ENCODE measurements at regions not wholly inside any gene's neighbourhood (a gene's known extent, or its start where the extent isn't known, plus 50 kb on each side); places are given as distances from the start of the nearest gene placed in this dataset.

DNA sequence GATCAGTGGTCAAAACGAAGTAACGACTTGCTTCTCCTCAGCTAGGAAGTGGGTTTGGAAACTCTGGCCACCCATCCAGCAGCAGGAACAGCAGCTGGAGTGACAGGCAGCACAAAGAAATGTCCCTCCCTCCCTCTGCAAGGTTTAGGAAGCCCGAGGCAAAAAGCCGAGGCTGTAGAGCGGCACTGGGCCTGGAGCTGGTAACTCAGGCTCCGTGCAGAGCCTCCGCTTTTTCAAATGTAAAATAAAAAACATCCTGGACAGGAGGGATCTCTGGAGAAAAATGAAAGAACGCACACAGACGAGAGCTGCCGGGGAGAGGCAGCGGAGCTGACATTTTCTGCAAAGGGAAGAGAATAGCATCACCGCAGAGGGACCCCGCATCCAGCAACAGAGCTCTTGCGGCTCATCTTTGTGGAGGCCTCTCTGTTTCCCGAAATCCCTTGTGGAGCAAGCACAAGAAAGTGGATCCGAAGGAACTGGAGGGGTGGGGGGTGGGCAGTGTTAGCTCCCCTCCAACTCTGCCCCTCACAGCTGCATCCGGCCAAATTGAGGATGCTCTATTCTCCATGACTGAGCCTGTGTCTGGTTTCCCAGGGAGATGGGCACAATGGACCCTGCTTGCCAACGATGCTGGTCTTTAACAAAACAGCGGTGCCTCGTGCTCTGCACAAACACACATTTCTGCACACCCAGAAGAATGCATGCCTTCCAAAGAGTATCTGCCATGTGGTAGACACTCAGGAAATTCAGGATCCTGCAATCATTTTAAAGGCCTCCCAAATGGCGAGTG is 335.5 kb upstream of the ZFHX3 start:
- H3K36me3 ChIP-seq (ENCODE audit: control insufficient read depth in 4 of 4, insufficient read depth in 4 of 4, low read length in 4 of 4), result no peaks in the 10 kb centered on the region
- DNase-seq (no peak), ATAC-seq (ENCODE audit: insufficient read depth, low FRiP score) (no peak)
- no peak overlapping the region for H3K4me3 ChIP-seq
- H3K9ac ChIP-seq (ENCODE audit: insufficient read depth in 1 of 2, low read length in 2 of 2), result no peak overlapping the region
- 84 to 85% methylated on average over 21 of the region's 21 CpGs for WGBS, 2 donors
- no peaks in the 10 kb centered on the region for H3K27me3 ChIP-seq (ENCODE audit: control insufficient read depth in 3 of 3, insufficient read depth in 3 of 3, low read length in 2 of 3)
- no peaks in the 10 kb centered on the region for H3K4me1 ChIP-seq (ENCODE audit: control insufficient read depth in 5 of 5, insufficient read depth in 5 of 5, low read length in 5 of 5)
- no peaks in the 10 kb centered on the region for H3K9me3 ChIP-seq (ENCODE audit: control insufficient read depth in 4 of 4, insufficient read depth in 3 of 4, low read length in 3 of 4)
- TF ChIP-seq, protein P1, sequence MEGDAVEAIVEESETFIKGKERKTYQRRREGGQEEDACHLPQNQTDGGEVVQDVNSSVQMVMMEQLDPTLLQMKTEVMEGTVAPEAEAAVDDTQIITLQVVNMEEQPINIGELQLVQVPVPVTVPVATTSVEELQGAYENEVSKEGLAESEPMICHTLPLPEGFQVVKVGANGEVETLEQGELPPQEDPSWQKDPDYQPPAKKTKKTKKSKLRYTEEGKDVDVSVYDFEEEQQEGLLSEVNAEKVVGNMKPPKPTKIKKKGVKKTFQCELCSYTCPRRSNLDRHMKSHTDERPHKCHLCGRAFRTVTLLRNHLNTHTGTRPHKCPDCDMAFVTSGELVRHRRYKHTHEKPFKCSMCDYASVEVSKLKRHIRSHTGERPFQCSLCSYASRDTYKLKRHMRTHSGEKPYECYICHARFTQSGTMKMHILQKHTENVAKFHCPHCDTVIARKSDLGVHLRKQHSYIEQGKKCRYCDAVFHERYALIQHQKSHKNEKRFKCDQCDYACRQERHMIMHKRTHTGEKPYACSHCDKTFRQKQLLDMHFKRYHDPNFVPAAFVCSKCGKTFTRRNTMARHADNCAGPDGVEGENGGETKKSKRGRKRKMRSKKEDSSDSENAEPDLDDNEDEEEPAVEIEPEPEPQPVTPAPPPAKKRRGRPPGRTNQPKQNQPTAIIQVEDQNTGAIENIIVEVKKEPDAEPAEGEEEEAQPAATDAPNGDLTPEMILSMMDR (IDR thresholded peaks at IDR 0.05; ENCODE audit: control extremely low read depth, extremely low read depth), result no peak
- no peak overlapping the region for H3K27ac ChIP-seq (ENCODE audit: low read depth in 1 of 2, low read length in 1 of 2)

DNA sequence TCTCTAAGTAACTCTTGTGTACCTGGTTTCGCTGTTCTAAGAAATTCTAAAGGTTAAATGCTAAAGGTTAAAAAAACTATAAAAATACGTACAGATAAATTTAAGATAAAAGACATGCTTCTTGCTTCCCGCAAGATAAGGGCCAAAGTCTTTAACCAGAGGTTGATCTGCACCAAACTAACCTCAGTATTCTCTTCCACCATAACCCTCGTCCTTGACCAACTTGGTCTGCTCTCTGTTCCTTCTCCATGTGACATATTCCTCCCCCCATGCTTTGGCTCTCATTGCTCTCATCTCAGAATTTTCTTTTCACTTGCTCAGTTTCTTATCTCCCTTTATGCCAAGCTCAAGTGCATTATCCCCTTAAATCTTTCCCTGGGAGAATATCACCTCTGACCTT is 330.5 kb upstream of the ZFHX3 start:
- no peak overlapping the region for H3K4me3 ChIP-seq
- DNase-seq, result no peak
- H3K27me3 ChIP-seq (ENCODE audit: control insufficient read depth in 3 of 3, insufficient read depth in 3 of 3, low read length in 2 of 3), result no peaks in the 10 kb centered on the region
- no peak for ATAC-seq (ENCODE audit: insufficient read depth, low FRiP score)
- WGBS, 2 donors, result 87 to 89% methylated on average over 4 of the region's 4 CpGs
- H3K9me3 ChIP-seq (ENCODE audit: control insufficient read depth in 4 of 4, insufficient read depth in 3 of 4, low read length in 3 of 4), result no peaks in the 10 kb centered on the region
- no peaks in the 10 kb centered on the region for H3K36me3 ChIP-seq (ENCODE audit: control insufficient read depth in 4 of 4, insufficient read depth in 4 of 4, low read length in 4 of 4)
- no peak overlapping the region for H3K9ac ChIP-seq (ENCODE audit: insufficient read depth in 1 of 2, low read length in 2 of 2)
- H3K4me1 ChIP-seq (ENCODE audit: control insufficient read depth in 5 of 5, insufficient read depth in 5 of 5, low read length in 5 of 5), result no peaks in the 10 kb centered on the region
- TF ChIP-seq, protein P1 (IDR thresholded peaks at IDR 0.05; ENCODE audit: control extremely low read depth, extremely low read depth), result no peak
- H3K27ac ChIP-seq (ENCODE audit: low read depth in 1 of 2, low read length in 1 of 2), result no peak overlapping the region

DNA sequence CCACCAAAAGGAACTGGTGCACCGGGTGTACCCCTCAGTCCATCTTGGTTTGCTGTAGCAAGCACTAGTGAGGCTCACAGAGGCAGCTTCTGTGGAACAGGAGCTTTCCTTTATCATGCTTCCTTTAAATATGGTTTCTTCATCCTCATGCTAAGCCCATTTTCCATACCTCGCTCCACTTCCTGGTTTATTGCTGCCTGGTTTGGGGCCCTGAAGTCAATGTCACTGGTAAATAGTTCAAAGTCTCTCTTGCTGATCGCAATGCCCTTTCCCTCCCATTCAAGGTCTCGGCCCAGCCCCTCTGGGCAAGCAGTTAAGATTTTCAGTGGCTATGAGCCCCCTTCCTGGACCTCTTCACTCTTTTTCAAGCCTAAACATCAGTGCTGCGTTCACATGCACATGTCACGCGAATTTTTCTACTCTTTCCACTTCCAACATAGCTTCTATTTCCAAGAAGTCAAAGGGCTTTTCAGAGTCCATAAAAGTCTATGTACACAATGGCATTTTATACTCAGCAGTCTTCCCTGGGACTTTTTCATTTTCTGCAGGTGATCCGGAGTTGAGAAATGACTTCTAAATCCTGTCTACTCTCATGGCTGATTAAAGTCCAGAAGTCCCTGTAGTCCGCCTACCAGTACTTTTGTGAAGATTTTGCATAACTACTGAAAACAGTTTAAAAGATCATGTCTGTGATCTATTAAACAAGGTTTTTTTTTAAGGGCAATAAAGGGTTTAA is 323.8 kb upstream of the ZFHX3 start:
- H3K4me3 ChIP-seq, result no peak overlapping the region
- ATAC-seq (ENCODE audit: insufficient read depth, low FRiP score) (no peak), DNase-seq (no peak)
- H3K4me1 ChIP-seq (ENCODE audit: control insufficient read depth in 5 of 5, insufficient read depth in 5 of 5, low read length in 5 of 5), result peaks cover 0 to 14% (median 2%) of the 10 kb centered on the region in 5 donors
- no peak overlapping the region for H3K9ac ChIP-seq (ENCODE audit: insufficient read depth in 1 of 2, low read length in 2 of 2)
- H3K36me3 ChIP-seq (ENCODE audit: control insufficient read depth in 4 of 4, insufficient read depth in 4 of 4, low read length in 4 of 4), result no peaks in the 10 kb centered on the region
- no peaks in the 10 kb centered on the region for H3K9me3 ChIP-seq (ENCODE audit: control insufficient read depth in 4 of 4, insufficient read depth in 3 of 4, low read length in 3 of 4)
- H3K27me3 ChIP-seq (ENCODE audit: control insufficient read depth in 3 of 3, insufficient read depth in 3 of 3, low read length in 2 of 3), result no peaks in the 10 kb centered on the region
- WGBS, 2 donors, result 90 to 96% methylated on average over 9 of the region's 9 CpGs
- TF ChIP-seq, protein P1 (IDR thresholded peaks at IDR 0.05; ENCODE audit: control extremely low read depth, extremely low read depth), result no peak
- no peak overlapping the region for H3K27ac ChIP-seq (ENCODE audit: low read depth in 1 of 2, low read length in 1 of 2)

Measured in lung (tissue), 11 donors.